Astrocyte of the cerebellum (primary cell): ENCODE measurements at regions not wholly inside any gene's neighbourhood (a gene's known extent, or its start where the extent isn't known, plus 50 kb on each side); places are given as distances from the start of the nearest gene placed in this dataset.

Experiments
- DNase-seq: peaks from one replicate; pipeline ENCODE4 v3.0.0-alpha.2; 2011; ENCODE audit warnings: low read depth
- H3K4me3 ChIP-seq: 2 replicates; pipeline ENCODE4 v1.5.1; 2011; ENCODE audit warnings: mild to moderate bottlenecking, low read depth, low read length, moderate library complexity
- CTCF ChIP-seq: IDR thresholded peaks from 2 replicates; pipeline ENCODE4 v1.5.1; 2012; ENCODE audit warnings: low read length, low read depth, moderate library complexity, mild to moderate bottlenecking; ENCODE audit errors: missing control alignments
- in situ Hi-C: cut with HindIII; loops from 2 replicates; pipeline ENCODE4 v1.10.0; 2017; ENCODE audit warnings: low sequenced_read_pairs

- in situ Hi-C loops = no loop called here
- DNase-seq = no peak
- H3K4me3 ChIP-seq = no peak overlapping the region
- TF ChIP-seq CTCF = no peak
Measured at GRCh38 chr1:5341471-5341870, 650.8 kb downstream of the NPHP4 start.

- TF ChIP-seq CTCF = no peak
- H3K4me3 ChIP-seq = no peak overlapping the region
- in situ Hi-C loops = no loop called here
- DNase-seq = no peak
Measured at GRCh38 chr1:5340560-5341130, 651.6 kb downstream of the NPHP4 start.

- in situ Hi-C loops = no loop called here
- TF ChIP-seq CTCF = no peak
- no peak overlapping the region for H3K4me3 ChIP-seq
- no peak for DNase-seq
Measured at GRCh38 chr1:5338466-5338865, 653.8 kb downstream of the NPHP4 start.

GRCh38 chr1:5333291-5333690, 658.9 kb downstream of the NPHP4 start:
- H3K4me3 ChIP-seq = no peak overlapping the region
- no peak for TF ChIP-seq CTCF
- in situ Hi-C loops = no loop called here
- DNase-seq = no peak

GRCh38 chr1:5331101-5331500, 661.1 kb downstream of the NPHP4 start:
- no peak for TF ChIP-seq CTCF
- in situ Hi-C loops = no loop called here
- DNase-seq = no peak
- no peak overlapping the region for H3K4me3 ChIP-seq

- H3K4me3 ChIP-seq = no peak overlapping the region
Measured at GRCh38 chr1:5329068-5329739, 663.0 kb downstream of the NPHP4 start.

More at GRCh38 chr1:5329068-5329739, 663.0 kb downstream of the NPHP4 start:
- in situ Hi-C loops = no loop called here
- no peak for TF ChIP-seq CTCF
- DNase-seq = no peak
